GM19025 (cell line): ENCODE measurements at regions not wholly inside any gene's neighbourhood (a gene's known extent, or its start where the extent isn't known, plus 50 kb on each side); places are given as distances from the start of the nearest gene placed in this dataset.

Experiments used
- ATAC-seq: cut with Tn5 transposase; IDR thresholded peaks from one replicate; pipeline ENCODE4 v1.9.1; 2021; ENCODE audit warnings: mild to moderate bottlenecking, low read depth, moderate library complexity; ENCODE audit not compliant: unreplicated experiment

DNA sequence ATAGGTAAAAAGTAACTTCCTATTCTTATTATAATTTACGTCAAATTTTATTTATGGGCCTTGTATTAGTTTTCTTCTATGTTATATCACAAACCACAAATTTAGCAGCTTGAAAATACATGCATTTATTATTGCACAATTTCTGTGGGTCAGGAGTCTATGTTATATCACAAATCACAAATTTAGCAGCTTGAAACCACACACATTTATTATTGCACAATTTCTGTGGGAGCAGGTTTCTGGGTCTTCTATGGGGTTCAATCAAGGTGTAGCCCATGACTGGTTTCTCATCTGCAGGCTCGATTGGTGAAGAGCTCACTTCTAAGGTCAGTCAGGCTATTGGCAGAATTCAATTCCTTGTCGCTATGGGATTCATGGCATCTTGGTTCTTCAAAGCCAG is 332.7 kb upstream of the HAND2 start:
- no peak for ATAC-seq

DNA sequence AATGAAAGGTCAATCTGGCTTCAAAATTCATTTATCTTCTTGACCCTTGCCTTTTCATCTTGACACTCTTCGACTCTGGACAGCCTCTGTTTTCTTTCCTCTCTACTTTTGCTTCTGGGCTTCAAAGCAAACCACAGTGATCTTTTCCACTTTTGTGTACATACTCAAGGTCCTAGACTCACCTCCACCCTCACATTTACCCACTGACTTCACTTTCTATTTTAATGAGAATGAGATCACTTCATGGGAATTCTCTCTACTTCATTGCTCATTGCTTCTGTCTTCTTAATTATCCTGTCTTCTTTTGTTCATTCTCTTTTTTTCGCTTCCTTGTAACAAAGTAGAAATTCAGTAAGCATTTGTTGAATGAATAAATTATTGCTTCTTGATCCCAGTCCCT is 330.1 kb upstream of the HAND2 start:
- ATAC-seq, result no peak

DNA sequence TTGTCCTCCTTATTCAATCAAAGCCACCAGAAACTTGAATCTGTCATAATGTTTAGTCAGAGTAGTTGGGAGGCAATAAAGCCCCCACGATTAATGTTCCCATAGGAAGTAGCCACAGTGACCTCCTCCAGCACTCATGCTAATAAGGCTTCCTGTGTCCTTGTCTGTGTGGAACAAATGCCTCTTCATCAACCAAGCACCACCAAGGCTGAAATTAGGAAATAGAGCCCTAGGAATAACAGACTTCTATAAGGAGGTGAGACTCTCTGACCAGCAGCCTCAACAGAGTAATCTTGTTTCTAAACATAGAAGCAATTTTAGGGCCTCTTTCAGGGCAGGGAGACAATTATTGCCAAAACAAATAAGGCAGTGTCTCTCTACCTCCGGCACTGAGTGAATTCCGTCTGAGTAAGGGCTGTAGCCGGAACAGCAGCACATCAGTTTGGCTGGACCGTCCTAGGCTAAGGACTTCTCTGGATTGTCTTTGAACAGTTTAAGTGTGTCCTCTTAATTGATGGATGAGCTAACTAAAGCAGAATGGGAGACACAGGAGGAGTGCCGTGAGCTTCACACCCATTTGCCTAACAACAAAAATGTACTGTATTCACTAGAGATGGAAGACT is 329.2 kb upstream of the HAND2 start:
- ATAC-seq, result no peak

DNA sequence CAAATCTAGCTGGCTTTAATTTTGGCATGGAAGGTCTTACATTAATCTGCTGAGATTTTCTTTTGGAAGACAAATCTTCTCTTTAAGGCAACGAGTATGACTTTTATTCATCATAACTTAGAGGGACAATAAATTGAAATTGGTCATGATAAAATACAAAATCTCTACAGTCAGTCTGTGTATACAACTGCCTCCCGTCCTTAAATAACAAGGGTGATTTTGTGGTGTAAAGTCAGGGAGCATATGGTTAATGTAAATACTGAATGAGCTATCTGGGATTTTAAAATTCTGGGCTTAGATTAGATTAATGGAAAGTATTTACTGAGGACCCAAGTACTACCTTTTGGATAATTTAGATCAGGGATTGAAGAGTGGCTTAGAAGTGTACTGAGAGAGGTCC is 328.4 kb upstream of the HAND2 start:
- no peak for ATAC-seq

DNA sequence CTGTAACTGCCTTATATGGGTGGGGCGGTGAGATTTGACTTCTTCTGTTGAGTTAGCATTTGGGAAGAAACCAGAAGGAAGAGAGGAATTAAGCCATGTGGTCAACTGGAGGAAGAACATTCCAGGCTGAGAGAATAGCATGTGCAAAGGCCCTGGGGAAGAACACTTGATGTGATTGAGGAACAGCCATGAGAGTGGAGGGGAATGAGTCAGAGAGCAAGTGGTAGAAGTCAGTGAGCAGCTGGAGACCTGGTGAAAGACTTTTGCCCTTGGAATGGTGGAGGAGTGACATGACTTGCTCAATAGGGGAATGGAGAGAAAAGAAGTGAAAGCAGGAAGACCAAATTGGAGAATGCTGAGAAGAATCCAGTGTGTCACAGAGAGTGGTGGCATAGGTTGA is 327.8 kb upstream of the HAND2 start:
- ATAC-seq, result no peak

DNA sequence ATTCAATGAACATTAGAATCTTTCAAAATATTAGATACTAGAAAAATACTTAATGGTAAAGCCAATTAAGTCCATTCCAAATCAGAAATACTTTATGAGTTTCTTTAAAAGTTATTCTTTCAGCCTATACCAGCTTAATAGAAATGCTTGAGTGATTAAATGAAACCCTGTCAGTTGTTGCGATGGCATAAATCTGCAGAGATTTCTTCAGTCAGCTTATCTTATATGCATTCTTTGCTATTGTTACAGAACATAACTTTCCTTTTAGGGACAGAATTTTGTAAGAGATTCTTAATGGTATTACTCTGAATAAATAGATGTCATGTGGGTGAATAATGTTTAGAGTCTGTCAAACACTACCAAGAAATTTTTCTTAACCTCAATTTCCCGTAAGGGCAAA is 325.0 kb upstream of the HAND2 start:
- ATAC-seq, result no peak

DNA sequence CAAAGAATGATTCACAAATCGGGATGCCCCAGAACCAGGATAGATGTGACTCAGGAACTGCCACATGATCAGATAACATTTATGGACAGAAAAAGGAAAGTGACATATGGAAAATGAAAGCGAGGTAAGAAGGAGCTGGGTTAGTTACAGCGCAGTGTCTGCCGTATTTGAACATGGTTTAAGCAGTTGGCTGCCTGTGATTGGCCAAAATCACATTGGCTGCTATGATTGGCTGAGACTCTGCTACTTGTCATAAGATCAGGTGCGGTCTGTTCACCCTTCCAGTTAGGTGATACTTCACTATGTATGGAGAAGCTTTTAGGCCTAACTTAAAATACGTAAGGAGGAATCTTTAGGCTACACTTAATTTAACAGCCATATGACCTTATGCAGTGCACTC is 322.7 kb upstream of the HAND2 start:
- ATAC-seq, result no peak

DNA sequence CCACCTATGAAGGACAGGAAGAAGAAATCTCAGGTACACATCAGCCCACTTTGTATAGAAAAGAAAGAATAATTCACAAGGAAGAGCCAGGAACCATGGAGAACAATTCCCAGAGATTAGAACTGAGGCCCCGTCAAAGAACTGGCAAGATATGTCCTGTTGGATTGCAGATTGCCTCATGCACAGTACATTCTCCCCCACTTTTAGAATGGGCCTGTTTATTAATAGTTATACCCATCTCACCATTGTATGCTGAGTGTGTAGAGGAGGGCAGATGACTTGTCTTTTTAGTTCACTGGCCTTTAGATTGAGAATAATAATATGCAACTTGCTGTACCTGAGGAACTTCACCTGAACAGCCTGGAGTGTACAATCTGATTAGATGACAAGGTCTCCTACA is 315.6 kb upstream of the HAND2 start:
- ATAC-seq, result no peak

DNA sequence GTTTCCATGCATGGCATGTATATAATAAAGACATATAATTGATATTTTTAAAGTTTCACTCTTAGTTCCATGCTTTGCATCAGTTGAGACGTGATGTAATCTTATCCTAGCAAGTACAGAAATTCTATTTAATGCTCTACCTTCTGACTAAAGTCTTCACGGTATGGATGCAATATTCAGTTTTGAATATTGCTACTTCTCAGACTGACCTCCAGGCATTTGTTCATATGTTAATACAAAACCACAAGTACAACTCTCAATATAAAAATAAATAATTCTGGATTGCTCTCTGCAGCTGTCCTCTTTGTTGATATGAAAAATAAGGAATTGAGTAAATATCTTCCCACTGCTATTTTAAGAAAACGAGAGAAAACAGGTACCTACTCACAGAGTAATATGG is 309.8 kb upstream of the HAND2 start:
- no peak for ATAC-seq

DNA sequence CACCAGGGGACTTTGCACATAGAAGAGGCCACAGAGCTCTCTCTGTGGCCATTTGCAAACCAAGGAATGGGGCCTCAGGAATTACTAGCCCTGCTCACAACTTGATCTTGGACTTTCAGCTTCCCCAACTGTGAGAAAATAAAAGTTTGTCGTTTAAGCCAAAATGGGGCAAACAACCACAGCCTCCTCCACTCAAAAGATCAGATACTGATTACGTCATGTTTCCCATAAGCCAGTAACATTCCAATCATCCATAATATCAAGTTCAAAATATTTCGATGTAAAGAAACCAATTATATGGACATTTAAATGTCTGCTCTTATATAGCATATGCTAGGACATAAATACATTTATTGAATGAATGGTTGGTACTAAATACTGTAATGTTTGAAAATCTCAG is 307.5 kb upstream of the HAND2 start:
- ATAC-seq, result no peak

DNA sequence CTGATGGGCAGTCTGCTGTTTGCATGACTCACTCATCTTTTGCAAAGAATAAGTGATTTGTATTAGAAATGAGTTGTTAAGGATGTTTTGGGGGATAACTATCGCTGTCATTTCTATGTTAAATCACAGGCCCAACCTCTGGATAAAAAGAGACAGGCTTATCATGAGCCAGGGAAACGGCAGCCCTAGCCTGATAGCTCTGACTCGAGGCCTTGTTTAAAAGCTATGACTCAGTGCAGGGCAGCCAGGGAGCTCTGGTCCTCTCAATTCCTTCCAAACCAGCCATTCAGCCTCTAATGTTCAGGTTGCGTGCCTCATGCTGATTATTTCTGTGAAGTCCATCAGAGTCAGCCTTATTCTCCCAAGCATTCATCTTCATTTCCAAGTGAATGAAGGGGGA is 305.9 kb upstream of the HAND2 start:
- no peak for ATAC-seq

DNA sequence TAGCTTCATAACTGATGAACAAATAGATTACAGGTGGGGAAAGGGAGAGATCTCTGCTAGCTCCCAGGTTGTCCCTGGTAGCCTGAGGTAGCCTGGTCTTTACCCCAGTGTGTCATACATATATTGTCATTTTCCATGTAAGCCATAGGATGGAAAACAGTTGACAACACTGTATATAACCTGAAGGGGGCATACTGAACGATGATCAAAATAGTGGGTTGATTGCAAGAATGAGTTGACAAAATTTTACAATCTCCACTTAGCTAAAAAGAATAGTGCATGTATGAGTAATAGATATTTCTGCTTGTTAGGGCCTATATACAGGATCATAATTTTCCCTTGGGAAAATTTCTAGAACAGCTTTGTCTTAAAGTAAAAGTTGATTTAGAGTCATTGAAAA is 304.1 kb upstream of the HAND2 start:
- ATAC-seq, result no peak

DNA sequence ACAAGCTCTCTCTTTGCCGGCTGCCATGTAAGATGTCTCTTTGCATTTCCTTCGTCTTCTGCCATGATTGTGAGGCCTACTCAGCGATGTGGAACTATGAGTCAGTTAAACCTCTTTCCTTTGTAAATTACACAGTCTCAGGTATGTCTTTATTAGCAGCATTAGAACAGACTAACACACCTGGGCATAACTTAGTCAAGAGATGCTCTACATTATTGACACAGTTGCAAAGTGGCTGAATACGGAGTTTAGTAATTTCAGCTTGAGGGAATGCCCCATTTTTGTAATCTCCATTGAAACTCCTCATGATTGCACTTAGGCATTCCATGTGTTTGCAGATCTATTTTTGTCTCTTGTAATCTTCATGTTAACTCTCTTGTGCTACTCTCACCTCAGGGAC is 299.5 kb upstream of the HAND2 start:
- ATAC-seq, result no peak

DNA sequence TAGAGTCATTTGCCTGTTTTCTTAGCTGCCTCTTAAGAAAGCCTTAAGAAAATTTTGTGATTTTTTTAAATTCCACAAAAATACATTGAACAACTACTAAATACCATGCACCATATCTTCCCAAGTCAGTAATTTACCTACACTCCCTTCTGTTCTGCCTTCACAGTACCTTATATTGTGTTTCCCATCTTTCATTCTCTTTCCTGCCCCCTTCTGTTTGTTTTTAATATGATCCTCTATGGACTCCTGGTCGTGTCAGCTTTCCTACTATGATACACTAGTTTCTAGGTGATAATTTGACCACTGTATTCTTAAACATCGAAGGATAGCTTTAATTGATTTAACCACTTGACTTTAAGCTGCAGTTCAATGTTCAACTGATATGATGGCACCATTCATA is 297.7 kb upstream of the HAND2 start:
- no peak for ATAC-seq

DNA sequence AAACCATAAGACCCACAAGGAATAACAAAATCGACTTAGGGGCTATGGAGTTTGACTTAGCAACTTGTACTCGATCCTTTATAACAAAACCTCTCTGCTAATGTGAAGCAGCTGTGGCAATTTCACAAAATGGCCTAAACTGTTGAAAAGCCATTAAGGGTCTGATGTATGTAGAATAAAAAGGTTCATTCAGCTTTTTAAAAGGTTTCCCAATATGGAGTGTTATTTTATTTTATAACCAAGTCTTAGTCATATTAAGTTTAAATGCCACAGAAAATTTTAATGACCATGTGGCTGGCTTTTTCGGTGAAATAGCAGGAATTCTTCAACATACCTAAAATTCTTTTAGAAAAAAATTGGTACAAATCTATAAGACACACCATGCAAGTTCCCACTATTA is 291.8 kb upstream of the HAND2 start:
- ATAC-seq, result no peak

DNA sequence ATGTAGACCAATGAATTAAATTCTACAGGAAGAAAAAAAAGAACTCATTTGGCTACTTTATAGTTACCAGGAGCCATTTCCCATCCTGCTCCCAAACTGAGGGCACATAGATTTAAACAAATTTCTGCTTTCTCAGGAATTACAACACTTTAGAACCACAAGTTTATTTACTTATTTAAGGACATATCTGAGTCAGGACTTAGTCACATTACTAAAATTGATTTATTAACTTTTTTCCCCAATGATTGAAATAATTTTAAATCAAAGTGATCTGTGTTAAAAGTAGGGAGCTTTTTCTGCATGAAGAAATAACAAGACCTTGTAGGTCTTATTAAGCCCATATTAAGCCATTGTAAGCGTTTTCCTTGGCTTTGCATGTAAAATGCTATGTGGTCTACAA is 291.0 kb upstream of the HAND2 start:
- ATAC-seq, result no peak

DNA sequence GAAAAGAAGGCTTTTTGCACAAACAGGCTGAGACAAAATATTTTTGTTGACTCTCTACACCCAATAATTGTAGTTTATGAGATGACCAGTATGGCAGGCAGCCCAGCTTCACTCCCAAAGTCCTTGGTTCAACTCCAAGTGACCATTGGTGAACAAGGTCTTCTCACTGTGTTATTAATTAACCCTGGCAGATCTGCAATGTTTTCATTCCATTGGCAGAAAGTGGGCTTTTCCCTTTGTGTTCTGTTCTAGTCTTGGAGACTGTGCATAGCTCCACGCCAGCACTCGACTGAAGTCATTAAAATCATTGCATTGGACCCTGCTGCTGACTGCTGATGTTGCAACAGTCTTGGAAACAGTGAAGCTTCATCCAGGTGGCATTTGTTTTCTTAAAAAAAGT is 277.3 kb upstream of the HAND2 start:
- no peak for ATAC-seq

DNA sequence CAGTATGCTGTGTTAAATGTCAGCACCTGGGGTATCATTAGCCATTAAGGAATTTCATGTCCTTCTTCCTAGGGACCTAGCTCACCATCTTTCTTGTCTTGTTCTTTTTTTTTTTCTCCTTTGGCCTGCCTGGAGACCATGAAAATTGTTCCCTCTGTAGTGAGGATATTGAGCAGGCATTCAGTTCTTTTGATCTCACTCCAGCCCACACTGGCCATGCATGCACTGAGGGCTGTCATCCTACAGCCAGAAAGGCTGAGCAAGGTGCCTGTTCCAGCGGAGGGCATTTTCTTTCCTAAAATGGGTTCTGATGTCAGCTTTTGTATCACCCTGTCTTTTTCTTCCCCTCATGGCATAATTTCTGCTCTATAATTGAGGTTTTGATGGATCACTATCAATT is 275.9 kb upstream of the HAND2 start:
- ATAC-seq, result no peak

DNA sequence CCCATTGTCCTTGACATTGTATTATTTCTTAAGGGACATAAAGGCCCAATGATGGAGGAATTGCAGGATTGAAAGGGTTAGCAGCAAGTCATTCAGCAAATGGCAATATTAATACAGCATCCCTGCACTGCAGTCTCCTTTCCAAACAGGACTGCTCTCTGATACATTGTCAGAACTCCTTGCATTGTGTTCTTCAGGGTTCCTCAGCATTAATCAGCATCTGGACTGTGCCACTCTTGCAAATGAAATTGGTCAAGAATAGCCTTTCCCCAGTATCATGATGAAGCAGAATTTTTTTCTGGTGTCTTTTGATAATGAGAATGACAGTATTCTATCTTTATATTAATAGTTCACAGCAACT is 272.6 kb upstream of the HAND2 start:
- ATAC-seq, result no peak

DNA sequence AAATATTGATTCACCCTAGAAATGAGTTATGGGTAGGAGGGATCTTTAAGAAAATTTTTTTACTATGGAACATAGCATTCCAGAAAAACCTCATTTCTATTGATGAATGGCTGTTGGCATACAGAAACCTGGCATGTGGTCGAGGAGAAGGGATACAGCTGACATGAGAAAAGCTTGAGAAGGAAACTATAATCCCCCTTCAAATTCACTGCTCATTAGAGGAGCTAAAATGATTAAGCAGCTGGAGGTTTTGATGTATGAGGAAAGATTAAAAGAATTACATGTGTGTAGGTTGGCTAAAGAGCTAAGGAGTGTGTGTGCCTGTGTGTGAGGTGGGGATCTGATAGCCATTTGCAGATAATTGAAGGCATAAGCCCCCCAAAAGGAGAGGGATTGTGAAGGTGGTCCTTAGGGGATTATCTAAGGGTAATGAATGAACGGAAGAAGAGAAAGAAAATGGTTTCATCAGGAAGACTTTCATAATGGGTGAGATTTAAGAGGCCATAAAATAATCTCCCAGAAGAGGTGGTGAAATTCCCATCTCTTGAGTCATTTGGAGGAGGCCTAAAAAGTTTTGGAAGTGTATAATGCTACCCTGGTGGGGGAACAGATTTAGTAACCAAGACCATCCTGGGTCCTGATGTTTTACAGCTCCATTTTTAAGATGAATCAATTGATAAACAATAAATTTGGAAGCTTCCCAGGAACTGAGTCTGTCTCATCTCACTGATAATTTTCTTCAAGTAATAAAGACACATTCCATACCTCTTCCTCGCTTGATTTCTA is 272.0 kb upstream of the HAND2 start:
- no peak for ATAC-seq

DNA sequence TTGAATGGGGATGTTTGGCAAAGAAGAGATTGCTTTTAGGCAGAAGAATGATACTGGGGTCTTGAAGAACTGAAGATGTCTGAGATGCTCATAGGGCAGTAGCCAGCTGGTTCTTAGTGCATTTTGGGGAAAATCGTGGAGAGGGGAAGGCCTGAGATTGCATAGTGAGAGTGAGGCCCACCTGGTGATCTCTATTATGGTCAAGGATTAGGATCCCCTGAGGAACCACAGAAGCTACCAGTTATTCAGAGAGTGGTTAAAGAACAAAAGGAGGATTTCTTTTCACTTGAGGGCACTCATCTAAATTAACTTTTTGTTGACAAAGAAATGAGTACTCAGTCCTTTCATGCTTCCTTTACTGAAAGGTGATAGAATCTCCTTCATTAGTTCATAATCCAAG is 271.3 kb upstream of the HAND2 start:
- no peak for ATAC-seq

DNA sequence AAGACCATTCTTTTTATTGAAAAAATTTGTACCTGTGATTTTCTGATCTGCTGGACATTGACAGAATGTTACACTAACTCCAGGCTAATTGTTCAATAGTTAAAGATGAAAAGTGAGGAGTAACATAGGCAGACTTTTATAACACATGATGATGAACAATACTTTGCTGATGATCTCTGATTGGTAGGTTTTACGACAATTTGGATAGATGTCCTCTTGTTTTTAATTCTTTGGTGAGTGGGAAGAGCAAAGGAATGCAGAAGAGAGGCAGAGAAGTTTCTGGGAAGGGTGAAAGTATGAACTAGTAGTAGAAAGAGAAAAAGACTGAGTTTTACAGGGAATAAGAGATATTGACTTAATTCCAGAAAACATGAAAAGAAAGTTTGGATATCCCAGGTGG is 267.3 kb upstream of the HAND2 start:
- ATAC-seq, result no peak

DNA sequence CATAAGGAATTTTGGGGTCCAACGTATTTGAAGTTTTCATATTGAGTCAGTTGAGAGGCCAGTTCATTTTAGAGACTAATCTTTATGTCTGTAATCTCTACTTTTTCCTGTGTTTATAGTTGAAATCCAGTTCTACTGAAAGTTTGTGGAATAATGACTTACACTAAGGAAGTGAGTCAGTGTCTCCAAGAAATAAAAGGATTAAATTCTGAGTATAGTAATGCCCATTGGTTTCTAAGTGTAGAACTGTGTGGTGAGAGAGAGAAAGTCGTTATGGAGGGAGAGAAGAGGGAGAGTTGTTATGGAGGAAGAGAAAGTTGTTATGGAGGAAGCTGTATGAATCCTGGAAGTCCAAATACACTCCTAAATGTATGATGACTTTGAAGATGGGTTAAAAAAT is 264.6 kb upstream of the HAND2 start:
- ATAC-seq, result no peak
